HG02884 (cell line): ENCODE measurements at regions not wholly inside any gene's neighbourhood (a gene's known extent, or its start where the extent isn't known, plus 50 kb on each side); places are given as distances from the start of the nearest gene placed in this dataset.

Experiments
- ATAC-seq: cut with Tn5 transposase; IDR thresholded peaks from one replicate; pipeline ENCODE4 v1.9.1; 2021; ENCODE audit warnings: mild to moderate bottlenecking, moderate library complexity; ENCODE audit not compliant: unreplicated experiment

- ATAC-seq: no peak
These were observed 342.5 kb downstream of the CYRIA start for GRCh38 chr2:16323126-16323520.

- ATAC-seq: no peak
These were observed 343.1 kb downstream of the CYRIA start for GRCh38 chr2:16322308-16323125.

GRCh38 chr2:16321872-16322271 is 343.8 kb downstream of the CYRIA start:
- no peak for ATAC-seq

- no peak for ATAC-seq
These were observed 344.4 kb downstream of the CYRIA start for GRCh38 chr2:16321256-16321655.

- ATAC-seq: no peak
These were observed 344.9 kb downstream of the CYRIA start for GRCh38 chr2:16320716-16321115.

GRCh38 chr2:16319551-16320121 is 346.0 kb downstream of the CYRIA start:
- ATAC-seq: no peak

- ATAC-seq: no peak
These were observed 347.0 kb downstream of the CYRIA start for GRCh38 chr2:16318474-16319195.

- no peak for ATAC-seq
These were observed 347.6 kb downstream of the CYRIA start for GRCh38 chr2:16318051-16318450.

- ATAC-seq: no peak
These were observed 348.3 kb downstream of the CYRIA start for GRCh38 chr2:16317211-16317830.

GRCh38 chr2:16316456-16317210 is 349.0 kb downstream of the CYRIA start:
- no peak for ATAC-seq

- ATAC-seq: no peak
These were observed 349.7 kb downstream of the CYRIA start for GRCh38 chr2:16315908-16316307.

- ATAC-seq: no peak
These were observed 350.2 kb downstream of the CYRIA start for GRCh38 chr2:16315458-16315835.

GRCh38 chr2:16314691-16315457 is 350.8 kb downstream of the CYRIA start:
- no peak for ATAC-seq

- ATAC-seq: no peak
These were observed 351.6 kb downstream of the CYRIA start for GRCh38 chr2:16314001-16314400.

GRCh38 chr2:16313235-16313975 is 352.2 kb downstream of the CYRIA start:
- ATAC-seq: no peak

GRCh38 chr2:16312771-16313170 is 352.9 kb downstream of the CYRIA start:
- no peak for ATAC-seq

GRCh38 chr2:16311521-16312440 is 353.9 kb downstream of the CYRIA start:
- no peak for ATAC-seq

- no peak for ATAC-seq
These were observed 356.8 kb downstream of the CYRIA start for GRCh38 chr2:16308816-16309215.
